ENCODE measurements at regions not wholly inside any gene's neighbourhood (a gene's known extent, or its start where the extent isn't known, plus 50 kb on each side); places are given as distances from the start of the nearest gene placed in this dataset.

- DNase-seq = no peak
- WGBS, 2 experiments (ENCODE audit: extremely low coverage in 2 of 2, insufficient read length in 1 of 2) = 60% methylated on average over 1 of the region's 4 CpGs; no CpG with 5 or more reads in 1 of the 2 experiments
- intact Hi-C loops (cut with micrococcal nuclease) = no loop called here
Observed at GRCh38 chr5:86674069-86674468, 56.3 kb downstream of the COX7C start.

More at GRCh38 chr5:86674069-86674468, 56.3 kb downstream of the COX7C start:
- no peak for TF ChIP-seq POLR2A (IDR thresholded peaks at IDR 0.05; ENCODE audit: low read depth, low read length)
- TF ChIP-seq FOS (IDR thresholded peaks at IDR 0.05; ENCODE audit: low read depth, low read length) = no peak
- TF ChIP-seq ELK1 (IDR thresholded peaks at IDR 0.05; ENCODE audit: borderline replicate concordance, low read depth, low read length) = no peak
- no peak for TF ChIP-seq CTCF (conservative IDR thresholded peaks at IDR 0.05; ENCODE audit: low read depth, low read length)
- TF ChIP-seq MAFK (IDR thresholded peaks at IDR 0.05; ENCODE audit: low read depth, low read length) = no peak
- no peak for TF ChIP-seq SMC3 (IDR thresholded peaks at IDR 0.05; ENCODE audit: low read depth, low read length)
- no peak for TF ChIP-seq RAD21 (IDR thresholded peaks at IDR 0.05; ENCODE audit: low read length)
- no peak for TF ChIP-seq BHLHE40 (IDR thresholded peaks at IDR 0.05; ENCODE audit: low read depth, low read length)
- no peak for TF ChIP-seq RFX5 (IDR thresholded peaks at IDR 0.05; ENCODE audit: low read depth, low read length)
- no peak for TF ChIP-seq CHD1 (IDR thresholded peaks at IDR 0.05; ENCODE audit: low read depth, low read length)
- TF ChIP-seq MXI1 (IDR thresholded peaks at IDR 0.05; ENCODE audit: borderline replicate concordance, low read depth, low read length) = no peak
- no peak for TF ChIP-seq NFE2L2 (IDR thresholded peaks at IDR 0.05; ENCODE audit: low read depth, low read length)
- TF ChIP-seq RCOR1 (IDR thresholded peaks at IDR 0.05; ENCODE audit: insufficient replicate concordance, low read length) = no peak
- TF ChIP-seq MAZ (IDR thresholded peaks at IDR 0.05; ENCODE audit: borderline replicate concordance, low read depth, low read length) = no peak
- TF ChIP-seq CEBPB (IDR thresholded peaks at IDR 0.05; ENCODE audit: low read depth, low read length) = no peak
- TF ChIP-seq USF2 (IDR thresholded peaks at IDR 0.05; ENCODE audit: low read depth, low read length) = no peak
- Histone ChIP-seq H3K14ac (replicated peaks; ENCODE audit: low read depth, low read length) (no peak overlapping the region), H3K9ac (ENCODE audit: low read depth, low read length) (no peak overlapping the region), H4K8ac (ENCODE audit: low read depth in 2 of 2, low read length in 2 of 2) (no peak overlapping the region), H3K18ac (ENCODE audit: low read depth, low read length) (no peak overlapping the region), H3K27ac (ENCODE audit: insufficient read depth, low read length) (no peak overlapping the region), H3K79me1 (ENCODE audit: low read depth in 1 of 2, low read length in 2 of 2) (no peaks in the 10 kb centered on the region), H2AK5ac (ENCODE audit: low read depth, low read length) (no peak overlapping the region), H2BK20ac (ENCODE audit: low read depth, low read length) (no peak overlapping the region), H4K91ac (ENCODE audit: insufficient read depth, low read depth, low read length) (no peak overlapping the region), H3K36me3 (ENCODE audit: control insufficient read depth, insufficient read depth, low read length) (no peaks in the 10 kb centered on the region), H3K4me1 (ENCODE audit: control insufficient read depth, insufficient read depth, low read length) (no peaks in the 10 kb centered on the region), H3K4me2 (ENCODE audit: low read depth, low read length) (no peak overlapping the region), H2AFZ (replicated peaks; ENCODE audit: low read length, poor library complexity) (no peak overlapping the region), H4K5ac (ENCODE audit: low read depth, low read length) (no peak overlapping the region), H3K27me3 (ENCODE audit: control insufficient read depth, insufficient read depth, low read length) (no peaks in the 10 kb centered on the region), H3K4me3 (ENCODE audit: insufficient read depth, low read depth, low read length) (no peak overlapping the region), H3K9me1 (ENCODE audit: insufficient read depth, low read length) (no peaks in the 10 kb centered on the region), H4K20me1 (ENCODE audit: insufficient read depth, low read length) (no peaks in the 10 kb centered on the region), H2BK5ac (ENCODE audit: low read depth, low read length, poor library complexity, severe bottlenecking) (no peak overlapping the region), H2BK120ac (ENCODE audit: low read depth, low read length) (no peak overlapping the region), H3K9me3 (ENCODE audit: control insufficient read depth, insufficient read depth, low read length) (no peaks in the 10 kb centered on the region), H2AK9ac (replicated peaks; ENCODE audit: low read depth, low read length, poor library complexity) (no peak overlapping the region), H2BK15ac (ENCODE audit: low read depth, low read length) (no peak overlapping the region), H3K56ac (ENCODE audit: extremely low read depth, insufficient read depth, low read length) (no peak overlapping the region), H3K23ac (ENCODE audit: low read depth, low read length) (no peak overlapping the region), H3K4ac (ENCODE audit: low read depth, low read length) (no peak overlapping the region)
- dilution Hi-C loops (cut with HindIII; ENCODE audit: low sequenced_read_pairs, unreplicated experiment) (no loop called here), in situ Hi-C loops (cut with MboI; ENCODE audit: low sequenced_read_pairs) (no loop called here)
- POLR2A ChIA-PET (ENCODE audit: unreplicated experiment) = no interaction called here
- no peak for ATAC-seq (ENCODE audit: low read depth)
- CTCF ChIA-PET = no interaction called here
- BruUV-seq (replicated peaks) = no TSS peak
